ENCODE measurements at regions not wholly inside any gene's neighbourhood (a gene's known extent, or its start where the extent isn't known, plus 50 kb on each side); places are given as distances from the start of the nearest gene placed in this dataset.

- Histone ChIP-seq H3K4me3 (ENCODE audit: low read depth, low read length) (no peak overlapping the region), H3K27me3 (ENCODE audit: control insufficient read depth, insufficient read depth, low read length) (no peaks in the 10 kb centered on the region), H3K36me3 (ENCODE audit: control insufficient read depth, insufficient read depth, low read length) (no peaks in the 10 kb centered on the region)
- TF ChIP-seq, protein P1, sequence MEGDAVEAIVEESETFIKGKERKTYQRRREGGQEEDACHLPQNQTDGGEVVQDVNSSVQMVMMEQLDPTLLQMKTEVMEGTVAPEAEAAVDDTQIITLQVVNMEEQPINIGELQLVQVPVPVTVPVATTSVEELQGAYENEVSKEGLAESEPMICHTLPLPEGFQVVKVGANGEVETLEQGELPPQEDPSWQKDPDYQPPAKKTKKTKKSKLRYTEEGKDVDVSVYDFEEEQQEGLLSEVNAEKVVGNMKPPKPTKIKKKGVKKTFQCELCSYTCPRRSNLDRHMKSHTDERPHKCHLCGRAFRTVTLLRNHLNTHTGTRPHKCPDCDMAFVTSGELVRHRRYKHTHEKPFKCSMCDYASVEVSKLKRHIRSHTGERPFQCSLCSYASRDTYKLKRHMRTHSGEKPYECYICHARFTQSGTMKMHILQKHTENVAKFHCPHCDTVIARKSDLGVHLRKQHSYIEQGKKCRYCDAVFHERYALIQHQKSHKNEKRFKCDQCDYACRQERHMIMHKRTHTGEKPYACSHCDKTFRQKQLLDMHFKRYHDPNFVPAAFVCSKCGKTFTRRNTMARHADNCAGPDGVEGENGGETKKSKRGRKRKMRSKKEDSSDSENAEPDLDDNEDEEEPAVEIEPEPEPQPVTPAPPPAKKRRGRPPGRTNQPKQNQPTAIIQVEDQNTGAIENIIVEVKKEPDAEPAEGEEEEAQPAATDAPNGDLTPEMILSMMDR (IDR thresholded peaks at IDR 0.05; ENCODE audit: insufficient read depth, low read length, poor library complexity, severe bottlenecking) = no peak
- no peak for DNase-seq (ENCODE audit: low read depth)
Measured at GRCh38 chr20:12074111-12074655, 156.5 kb downstream of the BTBD3 start.

DNA sequence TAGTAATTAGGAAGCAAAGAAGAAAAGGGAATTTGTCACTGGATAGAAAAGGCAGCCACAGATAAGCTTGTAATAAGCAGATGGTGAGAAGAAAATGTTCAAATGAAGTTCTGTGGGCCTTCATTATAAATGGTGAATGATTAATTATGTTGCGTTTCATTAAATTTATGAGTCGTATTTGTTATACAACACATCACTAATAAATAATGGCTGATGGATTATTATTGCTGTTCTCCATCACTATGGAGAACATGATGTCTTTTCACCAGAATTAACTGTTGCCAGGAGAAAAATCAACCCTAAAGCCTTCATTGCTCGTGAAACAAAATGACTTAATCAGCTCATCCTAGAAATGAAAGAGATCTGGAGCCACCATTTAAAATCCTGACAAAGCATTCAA lies 158.5 kb downstream of the BTBD3 start:
- DNase-seq (ENCODE audit: low read depth) = no peak
- Histone ChIP-seq H3K27me3 (ENCODE audit: control insufficient read depth, insufficient read depth, low read length) (no peaks in the 10 kb centered on the region), H3K4me3 (ENCODE audit: low read depth, low read length) (no peak overlapping the region), H3K36me3 (ENCODE audit: control insufficient read depth, insufficient read depth, low read length) (no peaks in the 10 kb centered on the region)
- TF ChIP-seq, protein P1 (IDR thresholded peaks at IDR 0.05; ENCODE audit: insufficient read depth, low read length, poor library complexity, severe bottlenecking) = no peak

- no peaks in the 10 kb centered on the region for H3K27me3 ChIP-seq (ENCODE audit: control insufficient read depth, insufficient read depth, low read length)
- DNase-seq (ENCODE audit: low read depth) = no peak
- TF ChIP-seq, protein P1 (IDR thresholded peaks at IDR 0.05; ENCODE audit: insufficient read depth, low read length, poor library complexity, severe bottlenecking) = no peak
- no peaks in the 10 kb centered on the region for H3K36me3 ChIP-seq (ENCODE audit: control insufficient read depth, insufficient read depth, low read length)
- no peak overlapping the region for H3K4me3 ChIP-seq (ENCODE audit: low read depth, low read length)
Measured at GRCh38 chr20:12077875-12078274, 160.2 kb downstream of the BTBD3 start.

GRCh38 chr20:12079490-12079889 lies 161.8 kb downstream of the BTBD3 start:
- no peak overlapping the region for H3K4me3 ChIP-seq (ENCODE audit: low read depth, low read length)
- DNase-seq (ENCODE audit: low read depth) = no peak
- no peaks in the 10 kb centered on the region for H3K27me3 ChIP-seq (ENCODE audit: control insufficient read depth, insufficient read depth, low read length)
- H3K36me3 ChIP-seq (ENCODE audit: control insufficient read depth, insufficient read depth, low read length) = no peaks in the 10 kb centered on the region
- TF ChIP-seq, protein P1 (IDR thresholded peaks at IDR 0.05; ENCODE audit: insufficient read depth, low read length, poor library complexity, severe bottlenecking) = no peak

- TF ChIP-seq, protein P1 (IDR thresholded peaks at IDR 0.05; ENCODE audit: insufficient read depth, low read length, poor library complexity, severe bottlenecking) = no peak
- Histone ChIP-seq H3K27me3 (ENCODE audit: control insufficient read depth, insufficient read depth, low read length) (no peaks in the 10 kb centered on the region), H3K36me3 (ENCODE audit: control insufficient read depth, insufficient read depth, low read length) (no peaks in the 10 kb centered on the region), H3K4me3 (ENCODE audit: low read depth, low read length) (no peak overlapping the region)
- DNase-seq (ENCODE audit: low read depth) = no peak
Measured at GRCh38 chr20:12083269-12083668, 165.6 kb downstream of the BTBD3 start.

- Histone ChIP-seq H3K36me3 (ENCODE audit: control insufficient read depth, insufficient read depth, low read length) (no peaks in the 10 kb centered on the region), H3K27me3 (ENCODE audit: control insufficient read depth, insufficient read depth, low read length) (no peaks in the 10 kb centered on the region), H3K4me3 (ENCODE audit: low read depth, low read length) (no peak overlapping the region)
- TF ChIP-seq, protein P1 (IDR thresholded peaks at IDR 0.05; ENCODE audit: insufficient read depth, low read length, poor library complexity, severe bottlenecking) = no peak
- DNase-seq (ENCODE audit: low read depth) = no peak
Measured at GRCh38 chr20:12084482-12084881, 166.8 kb downstream of the BTBD3 start.
